ENCODE measurements at regions not wholly inside any gene's neighbourhood (a gene's known extent, or its start where the extent isn't known, plus 50 kb on each side); places are given as distances from the start of the nearest gene placed in this dataset.

- no peak for DNase-seq (ENCODE audit: low read depth in 1 of 2, low spot score in 1 of 2)
Observed at GRCh38 chr15:68871507-68871906, 50.8 kb upstream of the ANP32A start.

- DNase-seq (ENCODE audit: low read depth in 1 of 2, low spot score in 1 of 2): no peak
Observed at GRCh38 chr15:68874788-68875187, 54.1 kb upstream of the ANP32A start.

- DNase-seq (ENCODE audit: low read depth in 1 of 2, low spot score in 1 of 2): peak; percentile 81 to 90
Observed at GRCh38 chr15:68875377-68876116, 54.8 kb upstream of the SPESP1 start.

- DNase-seq (ENCODE audit: low read depth in 1 of 2, low spot score in 1 of 2): no peak
Observed at GRCh38 chr15:68877626-68878025, 52.7 kb upstream of the SPESP1 start.

- no peak for DNase-seq (ENCODE audit: low read depth in 1 of 2, low spot score in 1 of 2)
Observed at GRCh38 chr15:68880382-68880781, 49.9 kb upstream of the SPESP1 start.
